Duodenal mucosa (tissue), 2 donors: ENCODE measurements at regions not wholly inside any gene's neighbourhood (a gene's known extent, or its start where the extent isn't known, plus 50 kb on each side); places are given as distances from the start of the nearest gene placed in this dataset.

Experiments used
- H3K27ac ChIP-seq: one replicate; pipeline ENCODE4 v1.7.0; 2013; ENCODE audit warnings: low read depth, low read length
- H3K27me3 ChIP-seq, 2 donors: one replicate each; pipeline ENCODE4 v1.7.0; 2013; ENCODE audit warnings: low read length in 2 of 2, control low read depth in 1 of 2; ENCODE audit not compliant: insufficient read depth in 2 of 2, control insufficient read depth in 1 of 2
- H3K36me3 ChIP-seq, 2 donors: one replicate each; pipeline ENCODE4 v1.7.0; 2013; ENCODE audit warnings: low read length in 2 of 2, control low read depth in 1 of 2; ENCODE audit not compliant: insufficient read depth in 2 of 2, control insufficient read depth in 1 of 2
- H3K4me1 ChIP-seq, 2 donors: one replicate each; pipeline ENCODE4 v1.7.0; 2013; ENCODE audit warnings: low read length in 2 of 2, control low read depth in 1 of 2; ENCODE audit not compliant: insufficient read depth in 2 of 2, control insufficient read depth in 1 of 2
- H3K4me3 ChIP-seq, 2 donors: one replicate each; pipeline ENCODE4 v1.7.0; 2013; ENCODE audit warnings: low read length in 2 of 2, low read depth in 1 of 2
- H3K9ac ChIP-seq, 2 donors: one replicate each; pipeline ENCODE4 v1.7.0; 2013; ENCODE audit warnings: low read length in 2 of 2, low read depth in 1 of 2
- H3K9me3 ChIP-seq, 2 donors: one replicate each; pipeline ENCODE4 v1.7.0; 2013; ENCODE audit warnings: low read length in 2 of 2, control low read depth in 1 of 2; ENCODE audit not compliant: control insufficient read depth in 1 of 2

DNA sequence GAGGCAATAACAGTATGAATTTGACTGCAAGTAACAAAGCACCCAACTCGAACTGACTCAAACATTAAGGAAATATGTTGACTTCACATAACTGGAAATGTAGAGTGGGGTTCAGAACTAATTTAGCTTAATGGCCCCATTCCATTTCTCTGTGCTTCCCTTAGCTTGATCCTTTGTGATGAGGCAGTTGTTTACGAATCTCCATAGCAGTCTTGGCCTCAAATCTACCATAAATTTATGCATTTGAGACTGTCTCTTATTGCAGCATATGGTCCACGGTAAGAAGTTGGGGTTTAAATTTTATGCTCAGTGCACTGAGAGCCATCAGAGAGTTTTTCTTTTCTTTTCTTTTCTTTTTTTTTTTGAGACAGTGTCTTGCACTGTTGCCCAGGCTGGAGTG, 148.7 kb upstream of the POU1F1 start:
- Histone ChIP-seq H3K4me3 (no peak overlapping the region), H3K9ac (no peak overlapping the region), H3K27me3 (no peaks in the 10 kb centered on the region), H3K9me3 (no peaks in the 10 kb centered on the region), H3K36me3 (no peaks in the 10 kb centered on the region), H3K4me1 (no peaks in the 10 kb centered on the region), H3K27ac (no peak overlapping the region)

DNA sequence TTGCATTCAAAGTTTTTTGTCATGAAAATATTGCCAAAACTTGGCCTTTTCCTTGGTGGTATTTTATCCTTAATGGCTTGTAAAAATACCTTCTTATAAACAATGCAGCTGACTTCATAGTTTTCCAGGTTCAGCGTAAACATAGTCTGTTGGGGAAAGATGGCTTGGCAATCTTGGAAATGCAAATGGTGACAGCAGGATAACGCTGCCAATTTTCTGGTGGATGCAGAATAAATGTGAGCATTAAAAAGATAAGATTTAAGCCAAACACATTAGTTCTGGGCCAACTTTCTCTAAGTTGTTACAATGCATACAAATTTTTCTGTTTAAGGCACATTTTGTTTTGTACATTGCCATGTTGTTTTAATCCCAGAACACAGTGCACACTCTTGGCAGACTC, 147.0 kb upstream of the POU1F1 start:
- no peak overlapping the region for H3K9ac ChIP-seq
- no peaks in the 10 kb centered on the region for H3K9me3 ChIP-seq
- no peaks in the 10 kb centered on the region for H3K4me1 ChIP-seq
- no peak overlapping the region for H3K4me3 ChIP-seq
- H3K36me3 ChIP-seq = no peaks in the 10 kb centered on the region
- no peaks in the 10 kb centered on the region for H3K27me3 ChIP-seq
- H3K27ac ChIP-seq = no peak overlapping the region

DNA sequence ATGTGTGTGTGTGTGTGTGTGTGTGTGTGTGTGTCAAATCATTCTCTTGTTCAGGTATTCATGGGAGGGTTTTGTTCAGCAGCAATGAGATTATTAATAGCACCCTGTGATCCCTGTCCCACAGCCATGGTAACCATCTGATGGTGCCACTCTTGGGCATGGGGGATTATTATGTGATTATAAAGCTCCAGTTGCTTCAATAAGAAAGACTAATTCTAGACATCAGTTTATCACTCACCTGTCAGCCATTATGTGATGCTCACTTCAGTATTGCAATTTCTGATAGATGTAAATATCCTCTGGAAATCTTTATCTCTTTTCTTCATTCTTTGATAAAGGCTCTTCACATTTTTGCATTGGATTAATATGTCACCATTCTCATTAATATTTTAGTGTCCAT, 145.9 kb upstream of the POU1F1 start:
- Histone ChIP-seq H3K4me1 (no peaks in the 10 kb centered on the region), H3K9me3 (no peaks in the 10 kb centered on the region), H3K27ac (no peak overlapping the region), H3K4me3 (no peak overlapping the region), H3K9ac (no peak overlapping the region), H3K27me3 (no peaks in the 10 kb centered on the region), H3K36me3 (no peaks in the 10 kb centered on the region)

- Histone ChIP-seq H3K9ac (no peak overlapping the region), H3K4me1 (no peaks in the 10 kb centered on the region), H3K27ac (no peak overlapping the region), H3K9me3 (no peaks in the 10 kb centered on the region), H3K4me3 (no peak overlapping the region), H3K27me3 (no peaks in the 10 kb centered on the region), H3K36me3 (no peaks in the 10 kb centered on the region)
Measured at GRCh38 chr3:87420171-87420570, 143.8 kb upstream of the POU1F1 start.

GRCh38 chr3:87414271-87414670, 137.9 kb upstream of the POU1F1 start:
- Histone ChIP-seq H3K4me1 (no peaks in the 10 kb centered on the region), H3K9ac (no peak overlapping the region), H3K4me3 (no peak overlapping the region), H3K36me3 (no peaks in the 10 kb centered on the region), H3K27ac (no peak overlapping the region), H3K27me3 (no peaks in the 10 kb centered on the region), H3K9me3 (no peaks in the 10 kb centered on the region)

DNA sequence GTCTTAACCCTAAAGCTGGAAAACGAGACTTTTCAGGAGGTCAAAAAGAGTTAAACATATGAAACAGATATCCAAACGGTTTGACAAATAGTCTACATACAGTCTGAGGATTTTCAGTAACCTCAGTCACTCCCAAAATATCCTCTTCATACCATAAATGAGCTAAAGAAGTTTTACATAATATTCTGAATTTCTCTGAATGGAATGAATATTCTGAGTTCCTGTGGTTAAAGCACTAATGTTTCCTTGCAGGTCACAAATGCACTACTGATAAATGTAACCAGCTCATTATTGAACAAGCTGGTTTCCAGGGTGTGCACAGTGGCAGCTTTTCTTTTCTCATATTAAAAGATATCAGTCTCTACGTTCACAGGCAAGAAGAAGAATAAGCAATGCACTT, 137.4 kb upstream of the POU1F1 start:
- no peak overlapping the region for H3K9ac ChIP-seq
- H3K9me3 ChIP-seq = no peaks in the 10 kb centered on the region
- H3K27me3 ChIP-seq = no peaks in the 10 kb centered on the region
- no peaks in the 10 kb centered on the region for H3K36me3 ChIP-seq
- no peak overlapping the region for H3K27ac ChIP-seq
- H3K4me3 ChIP-seq = no peak overlapping the region
- no peaks in the 10 kb centered on the region for H3K4me1 ChIP-seq

- H3K27ac ChIP-seq = no peak overlapping the region
- no peaks in the 10 kb centered on the region for H3K36me3 ChIP-seq
- no peaks in the 10 kb centered on the region for H3K27me3 ChIP-seq
- H3K9ac ChIP-seq = no peak overlapping the region
- H3K4me3 ChIP-seq = no peak overlapping the region
- no peaks in the 10 kb centered on the region for H3K4me1 ChIP-seq
- H3K9me3 ChIP-seq = no peaks in the 10 kb centered on the region
Measured at GRCh38 chr3:87410110-87410509, 133.7 kb upstream of the POU1F1 start.

DNA sequence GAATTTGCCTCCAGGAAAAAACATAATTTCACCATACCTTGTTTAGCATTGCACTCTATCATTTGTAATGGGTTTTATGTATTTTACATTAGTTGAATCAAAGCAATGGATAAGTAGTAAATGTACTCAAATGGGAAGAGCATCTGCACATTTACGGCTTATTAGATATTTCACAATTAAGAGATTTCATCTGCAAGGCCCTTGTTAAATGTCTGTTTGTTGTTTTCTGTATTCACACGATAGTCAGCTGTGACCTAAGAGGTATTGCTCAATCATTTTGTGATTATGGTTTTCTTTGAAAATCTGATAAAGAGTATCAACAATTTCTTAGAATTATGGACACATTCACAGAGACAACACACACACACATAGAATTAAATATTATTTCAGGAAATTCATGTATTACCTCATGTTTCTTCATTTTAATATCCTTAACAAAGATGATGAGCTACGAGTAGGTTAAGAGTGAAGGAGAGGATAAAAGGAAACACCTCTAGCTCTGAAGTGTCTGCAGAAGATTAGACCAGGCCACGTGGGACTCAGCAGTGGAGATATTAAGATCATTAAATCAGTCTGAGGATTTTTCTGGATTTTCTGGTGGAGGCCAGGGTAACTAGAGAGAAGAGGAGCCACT, 121.9 kb upstream of the POU1F1 start:
- no peaks in the 10 kb centered on the region for H3K9me3 ChIP-seq
- H3K4me1 ChIP-seq = no peaks in the 10 kb centered on the region
- no peak overlapping the region for H3K9ac ChIP-seq
- H3K4me3 ChIP-seq = no peak overlapping the region
- H3K27ac ChIP-seq = no peak overlapping the region
- no peaks in the 10 kb centered on the region for H3K27me3 ChIP-seq
- no peaks in the 10 kb centered on the region for H3K36me3 ChIP-seq

- H3K9ac ChIP-seq = no peak overlapping the region
- H3K4me1 ChIP-seq = no peaks in the 10 kb centered on the region
- no peaks in the 10 kb centered on the region for H3K9me3 ChIP-seq
- H3K4me3 ChIP-seq = no peak overlapping the region
- H3K36me3 ChIP-seq = no peaks in the 10 kb centered on the region
- H3K27ac ChIP-seq = no peak overlapping the region
- no peaks in the 10 kb centered on the region for H3K27me3 ChIP-seq
Measured at GRCh38 chr3:87397211-87397610, 120.8 kb upstream of the POU1F1 start.

- H3K4me3 ChIP-seq = no peak overlapping the region
- no peaks in the 10 kb centered on the region for H3K27me3 ChIP-seq
- no peaks in the 10 kb centered on the region for H3K9me3 ChIP-seq
- H3K9ac ChIP-seq = no peak overlapping the region
- no peak overlapping the region for H3K27ac ChIP-seq
- no peaks in the 10 kb centered on the region for H3K36me3 ChIP-seq
- H3K4me1 ChIP-seq = no peaks in the 10 kb centered on the region
Measured at GRCh38 chr3:87390821-87391220, 114.4 kb upstream of the POU1F1 start.

- no peaks in the 10 kb centered on the region for H3K4me1 ChIP-seq
- no peaks in the 10 kb centered on the region for H3K27me3 ChIP-seq
- H3K9me3 ChIP-seq = no peaks in the 10 kb centered on the region
- H3K27ac ChIP-seq = no peak overlapping the region
- no peaks in the 10 kb centered on the region for H3K36me3 ChIP-seq
- H3K9ac ChIP-seq = no peak overlapping the region
- H3K4me3 ChIP-seq = no peak overlapping the region
Measured at GRCh38 chr3:87390353-87390752, 114.0 kb upstream of the POU1F1 start.
